ENCODE measurements at regions not wholly inside any gene's neighbourhood (a gene's known extent, or its start where the extent isn't known, plus 50 kb on each side); places are given as distances from the start of the nearest gene placed in this dataset.

DNA sequence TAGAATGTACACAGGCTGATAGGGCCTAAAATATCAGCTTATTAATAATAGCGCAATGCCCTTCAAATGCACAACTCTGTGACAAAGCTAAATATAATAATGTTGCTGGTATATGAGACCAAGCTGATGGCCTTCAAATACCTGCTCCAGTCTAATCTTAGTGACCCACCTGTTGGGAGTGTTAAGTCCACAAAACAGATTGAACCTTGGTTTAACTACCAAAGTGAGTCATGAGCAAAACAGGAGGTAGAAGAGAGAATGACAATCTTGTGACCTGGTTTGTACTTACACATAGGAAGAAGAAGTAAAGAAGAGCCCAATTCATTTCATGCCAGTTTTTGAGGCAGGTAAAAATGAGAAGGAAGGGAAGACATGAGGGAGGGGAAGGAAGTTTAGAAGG lies 295.0 kb downstream of the NR4A2 start:
- Histone ChIP-seq H3K27ac (no peak overlapping the region), H3K27me3 (no peaks in the 10 kb centered on the region), H3K4me1 (no peaks in the 10 kb centered on the region), H3K9me3 (no peaks in the 10 kb centered on the region), H3K36me3 (no peaks in the 10 kb centered on the region), H3K4me3 (no peak overlapping the region)
- intact Hi-C loops (cut with DNase I), result no loop called here
- WGBS, 4 donors, result 87 to 91% (median 88%) methylated on average over 1 of the region's 1 CpG
- DNase-seq (no peak), ATAC-seq (no peak)
- TF ChIP-seq, protein P1, sequence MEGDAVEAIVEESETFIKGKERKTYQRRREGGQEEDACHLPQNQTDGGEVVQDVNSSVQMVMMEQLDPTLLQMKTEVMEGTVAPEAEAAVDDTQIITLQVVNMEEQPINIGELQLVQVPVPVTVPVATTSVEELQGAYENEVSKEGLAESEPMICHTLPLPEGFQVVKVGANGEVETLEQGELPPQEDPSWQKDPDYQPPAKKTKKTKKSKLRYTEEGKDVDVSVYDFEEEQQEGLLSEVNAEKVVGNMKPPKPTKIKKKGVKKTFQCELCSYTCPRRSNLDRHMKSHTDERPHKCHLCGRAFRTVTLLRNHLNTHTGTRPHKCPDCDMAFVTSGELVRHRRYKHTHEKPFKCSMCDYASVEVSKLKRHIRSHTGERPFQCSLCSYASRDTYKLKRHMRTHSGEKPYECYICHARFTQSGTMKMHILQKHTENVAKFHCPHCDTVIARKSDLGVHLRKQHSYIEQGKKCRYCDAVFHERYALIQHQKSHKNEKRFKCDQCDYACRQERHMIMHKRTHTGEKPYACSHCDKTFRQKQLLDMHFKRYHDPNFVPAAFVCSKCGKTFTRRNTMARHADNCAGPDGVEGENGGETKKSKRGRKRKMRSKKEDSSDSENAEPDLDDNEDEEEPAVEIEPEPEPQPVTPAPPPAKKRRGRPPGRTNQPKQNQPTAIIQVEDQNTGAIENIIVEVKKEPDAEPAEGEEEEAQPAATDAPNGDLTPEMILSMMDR (IDR thresholded peaks at IDR 0.05), result no peak
- no peak for TF ChIP-seq POLR2A (IDR thresholded peaks at IDR 0.05)

DNA sequence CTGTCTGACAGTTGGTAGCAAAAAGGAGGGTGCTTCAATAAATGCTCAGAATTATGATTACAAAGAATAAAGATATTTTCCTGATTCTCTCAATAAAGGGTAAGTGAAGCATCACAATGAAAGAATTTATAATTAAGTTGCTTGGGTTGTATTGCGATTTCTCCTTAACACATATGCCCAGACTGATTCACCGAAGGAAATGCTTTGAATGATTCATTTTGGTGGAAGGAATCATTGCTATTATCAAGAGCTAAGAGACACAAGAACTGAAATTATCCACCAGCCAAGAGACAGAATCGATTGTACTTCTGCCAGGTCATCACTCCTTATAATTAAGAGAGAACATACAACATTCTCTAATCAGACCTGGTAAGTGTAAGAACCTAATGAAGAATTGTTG lies 301.4 kb downstream of the NR4A2 start:
- no peak overlapping the region for H3K27ac ChIP-seq
- no peak for ATAC-seq
- intact Hi-C loops (cut with DNase I), result no loop called here
- 79 to 84% (median 81%) methylated on average over 3 of the region's 3 CpGs for WGBS, 4 donors
- H3K4me1 ChIP-seq, result no peaks in the 10 kb centered on the region
- H3K9me3 ChIP-seq, result no peaks in the 10 kb centered on the region
- DNase-seq, result no peak
- H3K36me3 ChIP-seq, result no peaks in the 10 kb centered on the region
- H3K27me3 ChIP-seq, result no peaks in the 10 kb centered on the region
- H3K4me3 ChIP-seq, result no peak overlapping the region
- TF ChIP-seq, protein P1 (IDR thresholded peaks at IDR 0.05), result no peak
- TF ChIP-seq POLR2A (IDR thresholded peaks at IDR 0.05), result no peak

DNA sequence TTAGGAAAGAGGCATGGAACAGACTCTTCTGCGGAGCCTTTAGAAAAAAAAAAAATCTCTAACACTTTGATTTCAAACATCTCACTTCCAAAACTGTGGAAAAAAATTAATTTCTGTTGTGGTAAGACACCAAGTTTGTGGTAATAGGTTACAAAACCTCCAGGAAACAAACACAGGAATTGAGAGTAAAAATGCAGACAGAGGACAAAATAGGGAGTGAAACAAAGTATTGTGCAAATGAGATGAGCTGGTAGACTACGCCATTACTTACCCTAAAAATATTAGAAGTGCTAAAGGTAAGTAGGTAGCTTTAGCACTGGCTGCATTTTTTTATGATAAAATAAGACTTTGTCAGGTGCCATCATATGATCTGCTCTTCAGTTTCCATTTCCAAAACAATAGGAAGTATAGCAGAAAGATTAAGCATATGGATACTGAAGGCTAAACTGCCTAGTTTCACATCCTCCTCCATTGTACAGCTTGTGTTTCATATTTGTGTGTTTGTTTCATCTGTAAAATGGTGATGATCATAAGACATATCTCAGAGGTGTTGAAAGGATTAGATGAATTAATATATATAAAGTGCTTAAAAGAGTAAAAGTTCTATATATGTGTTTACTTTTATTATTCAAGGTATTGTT lies 309.2 kb downstream of the NR4A2 start:
- WGBS, 4 donors, result 86 to 92% (median 90%) methylated on average over 2 of the region's 2 CpGs
- no peaks in the 10 kb centered on the region for H3K9me3 ChIP-seq
- no peak for TF ChIP-seq POLR2A (IDR thresholded peaks at IDR 0.05)
- TF ChIP-seq, protein P1 (IDR thresholded peaks at IDR 0.05), result no peak
- DNase-seq, result no peak
- no peaks in the 10 kb centered on the region for H3K27me3 ChIP-seq
- H3K36me3 ChIP-seq, result no peaks in the 10 kb centered on the region
- ATAC-seq, result no peak
- intact Hi-C loops (cut with DNase I), result no loop called here
- H3K27ac ChIP-seq, result peak overlapping the region in 1 of 12 donors; percentile 34
- H3K4me1 ChIP-seq, result no peaks in the 10 kb centered on the region
- H3K4me3 ChIP-seq, result no peak overlapping the region

DNA sequence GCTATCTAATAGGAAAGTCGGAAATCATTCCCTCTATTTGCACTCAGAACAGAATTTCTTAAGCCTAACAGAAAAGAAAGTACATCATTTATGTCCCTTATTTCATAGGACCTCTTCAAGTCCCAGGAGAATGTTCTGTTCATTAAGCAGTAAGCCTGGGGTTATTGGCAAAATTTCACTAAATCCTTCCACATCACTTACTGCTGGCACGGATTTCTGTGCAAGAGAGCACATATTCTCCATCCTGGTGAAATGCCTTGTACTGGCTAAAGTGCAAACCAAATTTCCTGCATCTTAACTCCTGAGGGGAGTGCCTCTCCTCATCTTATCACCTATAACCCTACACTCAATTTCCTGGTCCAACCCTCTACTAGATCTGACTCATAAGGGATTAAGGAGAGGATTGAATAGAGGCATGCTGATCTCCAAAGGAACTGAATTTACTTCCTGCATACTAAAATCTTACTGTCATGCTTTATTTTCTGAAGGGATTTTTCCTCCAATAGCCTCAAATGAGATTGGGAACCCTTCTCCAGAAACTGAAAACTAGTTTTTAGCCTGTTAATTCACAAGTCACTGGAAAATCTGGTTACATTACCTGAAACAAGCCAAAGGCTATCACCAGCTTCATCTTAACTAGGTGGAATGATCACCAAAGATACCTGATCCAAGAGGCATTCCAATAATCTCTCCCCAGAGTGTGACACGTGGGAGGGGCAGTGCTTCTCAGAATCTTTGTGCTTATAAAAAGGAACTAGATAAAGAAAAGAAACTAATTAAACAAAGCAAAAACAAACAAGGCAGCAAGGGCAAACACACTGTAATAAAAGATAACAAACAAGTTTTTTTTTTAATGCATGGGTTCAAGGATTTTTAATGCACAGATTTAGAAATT lies 311.1 kb downstream of the NR4A2 start:
- intact Hi-C loops (cut with DNase I), result no loop called here
- WGBS, 4 donors, result 55 to 64% (median 56%) methylated on average over 3 of the region's 3 CpGs
- no peak for DNase-seq

More for the DNA sequence above, 311.1 kb downstream of the NR4A2 start:
- no peaks in the 10 kb centered on the region for H3K27me3 ChIP-seq
- no peaks in the 10 kb centered on the region for H3K4me1 ChIP-seq
- H3K36me3 ChIP-seq, result no peaks in the 10 kb centered on the region
- no peak overlapping the region for H3K4me3 ChIP-seq
- no peak overlapping the region for H3K27ac ChIP-seq
- H3K9me3 ChIP-seq, result no peaks in the 10 kb centered on the region
- TF ChIP-seq, protein P1 (IDR thresholded peaks at IDR 0.05), result no peak
- no peak for TF ChIP-seq POLR2A (IDR thresholded peaks at IDR 0.05)
- ATAC-seq, result no peak

All from heart left ventricle (tissue), 16 donors.